ENCODE measurements at regions not wholly inside any gene's neighbourhood (a gene's known extent, or its start where the extent isn't known, plus 50 kb on each side); places are given as distances from the start of the nearest gene placed in this dataset.

DNA sequence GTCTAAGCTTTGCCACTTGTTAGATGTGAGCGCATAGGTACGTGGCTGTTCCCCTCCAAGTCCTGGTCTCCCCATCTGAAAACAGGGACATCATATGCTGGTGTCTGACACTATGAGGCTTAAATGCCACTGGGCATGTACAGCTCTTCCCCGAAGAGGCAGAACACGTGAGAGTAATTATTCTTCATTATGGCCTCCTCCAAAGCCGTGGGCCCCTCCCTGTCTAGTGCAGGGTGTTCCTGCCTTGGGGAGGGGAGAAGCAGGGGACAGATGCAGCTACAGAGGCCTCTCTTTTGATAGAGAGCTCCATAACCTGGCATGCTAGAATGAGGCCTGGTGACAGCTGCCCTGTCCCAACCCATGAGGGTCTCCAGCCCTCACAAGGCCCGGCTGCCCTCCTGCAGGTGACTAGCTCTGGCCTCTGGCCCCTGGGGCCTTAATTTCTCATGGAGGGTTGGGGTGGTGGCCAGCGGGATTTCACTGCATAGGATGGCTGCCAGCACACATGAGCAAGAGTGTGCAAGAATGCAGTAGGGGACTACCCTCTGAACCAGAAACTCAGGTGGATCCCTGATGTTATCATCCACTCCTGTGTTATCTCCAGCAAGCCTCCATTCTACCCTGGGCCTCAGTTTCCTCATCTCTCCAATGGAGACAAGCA, 334.6 kb downstream of the MN1 start:
- Mint-ChIP-seq H3K9me3 (no peaks in the 10 kb centered on the region), H3K4me3 (no peak overlapping the region), H3K27ac (no peak overlapping the region), H3K27me3 (no peaks in the 10 kb centered on the region), H3K36me3 (ENCODE audit: low read depth) (no peaks in the 10 kb centered on the region), H3K4me1 (ENCODE audit: low read depth) (no peaks in the 10 kb centered on the region)
- no peak for DNase-seq

DNA sequence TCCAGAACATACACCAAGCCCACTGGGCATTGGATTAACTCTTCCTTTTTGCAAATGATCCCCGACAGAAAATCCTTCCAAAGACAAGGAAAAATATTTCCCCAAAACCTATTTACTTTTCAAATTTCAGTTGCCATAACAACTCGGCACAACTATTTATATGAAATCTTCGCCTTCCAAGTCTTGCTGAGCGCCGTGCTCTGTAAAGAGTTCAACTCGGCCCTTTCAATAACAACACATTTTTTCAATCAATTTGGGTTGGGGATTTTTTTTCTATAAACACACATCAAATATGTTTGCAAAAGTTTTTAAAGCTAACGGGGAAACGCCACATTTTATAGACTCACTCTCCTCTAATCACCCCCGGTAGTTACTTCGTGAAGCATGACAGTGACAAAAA, 333.8 kb downstream of the MN1 start:
- no peaks in the 10 kb centered on the region for H3K9me3 Mint-ChIP-seq
- no peak overlapping the region for H3K27ac Mint-ChIP-seq
- H3K4me1 Mint-ChIP-seq (ENCODE audit: low read depth): no peaks in the 10 kb centered on the region
- no peak overlapping the region for H3K4me3 Mint-ChIP-seq
- no peak for DNase-seq
- no peaks in the 10 kb centered on the region for H3K36me3 Mint-ChIP-seq (ENCODE audit: low read depth)
- H3K27me3 Mint-ChIP-seq: no peaks in the 10 kb centered on the region

DNA sequence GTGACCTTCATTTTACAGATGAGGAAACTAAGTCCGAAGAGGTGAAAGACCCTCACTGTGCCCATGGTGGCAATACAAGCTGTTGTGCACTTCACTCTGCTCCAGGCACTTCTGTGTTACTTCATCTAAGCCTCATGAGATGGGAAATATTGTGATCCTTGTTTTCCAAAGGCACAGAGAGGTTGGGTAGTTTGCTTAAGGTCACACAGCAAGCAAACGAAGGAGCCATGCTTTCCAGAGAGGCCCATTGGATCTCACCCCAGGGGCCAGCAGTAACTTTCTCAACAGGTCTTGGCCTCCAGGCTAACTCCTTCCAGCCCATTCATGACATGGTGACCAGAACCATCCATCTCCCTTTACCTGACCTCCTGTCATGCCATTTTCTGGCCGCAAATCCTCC, 332.8 kb downstream of the MN1 start:
- Mint-ChIP-seq H3K27me3 (no peaks in the 10 kb centered on the region), H3K27ac (no peak overlapping the region), H3K4me3 (no peak overlapping the region), H3K9me3 (no peaks in the 10 kb centered on the region), H3K36me3 (ENCODE audit: low read depth) (no peaks in the 10 kb centered on the region), H3K4me1 (ENCODE audit: low read depth) (no peaks in the 10 kb centered on the region)
- no peak for DNase-seq

DNA sequence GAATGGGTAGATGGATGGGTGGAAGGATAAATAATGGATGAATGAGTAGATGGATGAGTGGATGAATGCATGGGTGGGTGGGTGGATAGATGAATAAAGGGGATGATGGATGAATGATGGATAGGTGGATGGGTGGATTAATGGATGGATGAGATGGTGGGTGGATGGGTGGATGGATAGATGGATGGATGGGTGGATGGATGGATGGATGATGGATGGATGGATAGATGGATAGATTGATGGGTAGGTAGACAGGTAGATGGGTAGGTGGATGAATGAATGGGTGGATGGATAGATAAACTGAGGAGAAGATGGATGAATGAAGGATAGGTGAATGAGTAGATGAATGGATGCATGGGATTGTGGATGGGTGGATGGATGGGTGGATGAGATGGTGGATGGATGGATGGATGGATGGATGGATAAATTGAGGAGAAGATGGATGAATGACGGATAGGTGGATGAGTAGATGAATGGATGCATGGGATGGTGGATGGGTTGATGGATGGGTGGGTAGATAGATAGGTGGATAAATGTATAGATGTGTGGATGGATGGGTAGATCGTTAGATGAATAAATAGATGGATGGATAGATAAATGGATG, 331.3 kb downstream of the MN1 start:
- Mint-ChIP-seq H3K9me3 (no peaks in the 10 kb centered on the region), H3K27ac (no peak overlapping the region), H3K27me3 (no peaks in the 10 kb centered on the region), H3K36me3 (ENCODE audit: low read depth) (no peaks in the 10 kb centered on the region), H3K4me3 (no peak overlapping the region), H3K4me1 (ENCODE audit: low read depth) (no peaks in the 10 kb centered on the region)
- DNase-seq: no peak

DNA sequence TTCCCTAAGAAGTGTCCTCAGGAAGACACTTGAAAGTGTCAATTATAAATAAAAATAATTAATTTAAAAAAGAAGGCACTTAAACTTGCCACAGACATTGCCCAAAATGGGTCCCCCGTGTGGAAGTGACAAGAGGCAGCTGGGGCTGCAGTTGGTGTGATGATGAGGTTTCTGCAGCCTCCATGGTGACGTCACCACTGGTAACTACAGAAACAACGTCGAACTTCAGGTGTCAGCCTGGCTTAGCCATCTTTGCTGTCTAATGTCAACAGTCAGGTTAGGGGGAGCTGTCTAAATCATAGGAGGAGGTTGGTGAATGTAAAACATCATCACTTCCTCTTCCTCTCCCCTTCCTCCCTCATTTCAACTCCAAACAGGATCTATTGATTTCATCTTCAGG, 328.6 kb downstream of the MN1 start:
- DNase-seq: no peak
- Mint-ChIP-seq H3K9me3 (no peaks in the 10 kb centered on the region), H3K4me3 (no peak overlapping the region), H3K4me1 (ENCODE audit: low read depth) (no peaks in the 10 kb centered on the region), H3K27me3 (no peaks in the 10 kb centered on the region), H3K36me3 (ENCODE audit: low read depth) (no peaks in the 10 kb centered on the region), H3K27ac (no peak overlapping the region)

DNA sequence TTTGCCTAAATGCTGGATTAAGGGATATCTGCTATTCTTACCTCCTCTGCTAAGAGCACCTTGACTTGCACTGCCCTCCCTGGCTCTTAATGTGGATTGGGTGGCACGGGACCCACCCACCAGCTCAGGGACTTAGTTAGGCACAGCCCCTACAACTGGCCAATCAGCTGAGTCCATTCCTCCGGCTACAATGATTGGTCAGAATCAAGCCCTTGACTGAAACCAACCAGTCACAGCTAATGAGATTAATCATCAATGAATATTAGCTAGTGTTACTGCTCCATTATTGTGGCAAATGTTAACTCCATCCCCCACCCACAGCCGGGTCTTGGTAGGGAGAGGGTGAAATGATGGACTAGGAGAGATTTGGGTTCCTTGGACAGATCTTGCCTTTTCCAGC, 328.0 kb downstream of the MN1 start:
- Mint-ChIP-seq H3K27me3 (no peaks in the 10 kb centered on the region), H3K4me3 (no peak overlapping the region), H3K4me1 (ENCODE audit: low read depth) (no peaks in the 10 kb centered on the region), H3K9me3 (no peaks in the 10 kb centered on the region), H3K36me3 (ENCODE audit: low read depth) (no peaks in the 10 kb centered on the region), H3K27ac (no peak overlapping the region)
- DNase-seq: no peak

DNA sequence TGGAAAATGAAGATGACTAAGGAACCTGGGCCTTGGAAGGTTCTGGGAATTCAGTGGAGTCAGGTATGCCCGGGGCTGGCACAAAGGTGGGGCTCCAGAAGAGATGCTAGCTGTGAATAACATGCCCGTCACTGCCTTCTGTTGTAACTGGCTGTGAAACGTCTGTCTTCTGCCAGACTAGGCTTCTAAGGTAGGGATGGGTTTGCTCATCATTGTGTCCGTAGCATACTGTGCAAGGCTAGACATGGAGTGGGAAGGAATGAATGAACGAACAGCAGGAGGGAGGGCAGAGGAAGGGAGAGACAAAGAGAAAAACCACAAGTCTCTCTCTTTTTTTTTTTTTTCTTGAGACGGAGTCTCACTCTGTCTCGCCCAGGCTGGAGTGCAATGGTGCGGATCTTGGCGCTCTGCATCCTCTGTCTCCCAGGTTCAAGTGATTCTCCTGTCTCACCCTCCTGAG, 327.4 kb downstream of the MN1 start:
- H3K9me3 Mint-ChIP-seq: no peaks in the 10 kb centered on the region
- no peaks in the 10 kb centered on the region for H3K4me1 Mint-ChIP-seq (ENCODE audit: low read depth)
- H3K36me3 Mint-ChIP-seq (ENCODE audit: low read depth): no peaks in the 10 kb centered on the region
- H3K27me3 Mint-ChIP-seq: no peaks in the 10 kb centered on the region
- DNase-seq: no peak
- H3K27ac Mint-ChIP-seq: no peak overlapping the region
- no peak overlapping the region for H3K4me3 Mint-ChIP-seq

DNA sequence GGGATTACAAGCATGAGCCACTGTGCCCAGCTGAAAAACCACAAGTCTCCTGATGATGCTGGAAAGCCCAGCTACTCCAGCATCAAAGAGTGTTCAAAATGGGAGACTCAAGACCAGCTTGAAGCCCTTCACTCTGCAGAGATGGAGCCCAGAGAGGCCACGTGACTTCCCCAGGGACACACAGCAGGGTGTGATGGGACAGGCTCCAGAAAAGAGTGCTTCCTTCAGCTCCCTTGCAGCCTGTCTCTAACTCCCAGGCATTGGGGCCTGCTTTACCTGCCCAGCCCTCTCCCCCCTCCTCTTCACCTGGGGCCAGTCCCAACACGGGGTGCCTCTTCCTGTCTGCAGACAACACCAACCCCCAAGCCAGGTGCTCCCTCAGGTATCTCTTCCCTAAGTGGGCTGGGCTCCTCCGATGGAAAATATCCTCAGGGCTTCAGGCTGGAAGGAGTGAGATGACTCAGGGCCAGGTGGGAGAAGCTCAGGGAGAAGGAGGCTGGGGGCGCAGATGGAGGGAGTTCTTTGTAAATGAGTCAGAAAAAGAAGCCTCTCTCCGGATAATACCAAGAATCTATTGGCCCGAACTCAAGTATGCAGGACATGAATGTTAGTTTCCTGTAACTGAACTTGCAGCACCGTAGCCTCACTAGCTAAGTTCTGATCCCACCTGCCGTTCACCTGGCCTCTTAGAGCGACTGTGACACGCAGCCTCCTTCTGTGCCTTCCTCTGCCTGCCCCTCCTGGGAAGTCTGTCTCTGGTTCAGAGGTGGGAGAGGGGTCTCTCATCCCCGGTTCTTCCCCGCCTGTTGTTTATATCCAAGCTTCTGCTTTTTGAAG, 326.6 kb downstream of the MN1 start:
- Mint-ChIP-seq H3K27me3 (no peaks in the 10 kb centered on the region), H3K9me3 (no peaks in the 10 kb centered on the region), H3K36me3 (ENCODE audit: low read depth) (no peaks in the 10 kb centered on the region), H3K4me3 (no peak overlapping the region), H3K4me1 (ENCODE audit: low read depth) (no peaks in the 10 kb centered on the region), H3K27ac (no peak overlapping the region)
- no peak for DNase-seq

DNA sequence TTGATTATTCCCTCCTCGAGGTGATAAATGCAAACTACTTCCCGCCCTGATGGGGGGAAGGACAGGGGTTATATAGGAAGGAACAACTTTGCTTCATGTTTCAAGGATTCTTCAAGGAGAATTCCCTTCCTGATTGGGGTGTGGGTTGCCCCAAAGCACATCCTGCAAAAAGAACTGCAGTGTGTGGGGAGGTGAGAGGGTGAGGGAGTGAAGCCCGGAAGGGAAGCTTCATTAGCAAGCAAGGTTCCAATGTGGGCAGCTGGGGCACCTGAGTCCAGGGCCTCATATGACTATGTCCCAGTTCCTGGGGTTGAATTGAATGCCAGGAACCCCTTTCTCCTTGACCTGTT, 326.0 kb downstream of the MN1 start:
- H3K9me3 Mint-ChIP-seq: no peaks in the 10 kb centered on the region
- no peak overlapping the region for H3K4me3 Mint-ChIP-seq
- no peaks in the 10 kb centered on the region for H3K36me3 Mint-ChIP-seq (ENCODE audit: low read depth)
- H3K27ac Mint-ChIP-seq: no peak overlapping the region
- H3K27me3 Mint-ChIP-seq: no peaks in the 10 kb centered on the region
- H3K4me1 Mint-ChIP-seq (ENCODE audit: low read depth): no peaks in the 10 kb centered on the region
- DNase-seq: no peak

DNA sequence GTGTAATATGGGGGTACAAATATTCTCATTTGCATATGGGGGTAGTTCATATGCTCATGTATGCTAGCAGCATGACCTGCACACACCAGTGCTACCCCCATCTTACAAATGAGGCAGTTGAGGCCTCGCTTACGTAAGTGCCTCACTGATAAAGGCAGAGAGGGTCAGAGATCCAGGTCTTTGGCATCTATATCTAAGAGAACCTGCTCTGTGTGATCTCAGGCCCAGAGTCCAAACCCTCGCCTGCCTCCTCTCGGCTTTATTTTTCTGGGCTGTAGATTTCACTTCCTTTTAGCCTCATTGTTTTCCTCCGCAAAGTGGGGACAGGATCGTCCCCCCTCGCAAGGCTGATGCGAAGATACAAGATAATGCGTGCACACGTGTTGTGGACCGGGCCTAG, 325.2 kb downstream of the MN1 start:
- no peaks in the 10 kb centered on the region for H3K4me1 Mint-ChIP-seq (ENCODE audit: low read depth)
- no peak overlapping the region for H3K4me3 Mint-ChIP-seq
- H3K36me3 Mint-ChIP-seq (ENCODE audit: low read depth): no peaks in the 10 kb centered on the region
- H3K27me3 Mint-ChIP-seq: no peaks in the 10 kb centered on the region
- DNase-seq: no peak
- H3K27ac Mint-ChIP-seq: no peak overlapping the region
- H3K9me3 Mint-ChIP-seq: no peaks in the 10 kb centered on the region

DNA sequence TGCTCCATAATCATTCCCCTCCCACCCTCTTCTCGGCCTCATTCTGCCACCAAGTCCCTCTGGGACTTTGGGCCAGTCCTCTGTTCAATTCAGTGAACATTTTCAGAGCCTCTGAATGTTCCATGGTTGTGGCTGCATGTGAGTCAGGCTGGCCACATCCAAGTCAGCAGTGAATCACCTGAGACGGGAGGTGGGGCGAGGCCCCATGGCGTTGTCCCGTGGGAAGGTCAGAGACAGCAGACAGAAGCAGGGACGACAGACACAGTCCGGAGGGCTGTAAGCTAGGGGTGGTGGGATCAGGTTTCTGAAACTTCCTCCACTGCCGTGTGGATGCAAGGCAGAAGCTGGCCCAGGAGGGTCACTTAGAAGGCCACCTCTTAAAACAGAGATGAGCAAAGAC, 324.8 kb downstream of the MN1 start:
- no peak for DNase-seq
- Mint-ChIP-seq H3K27me3 (no peaks in the 10 kb centered on the region), H3K4me3 (no peak overlapping the region), H3K4me1 (ENCODE audit: low read depth) (no peaks in the 10 kb centered on the region), H3K27ac (no peak overlapping the region), H3K36me3 (ENCODE audit: low read depth) (no peaks in the 10 kb centered on the region), H3K9me3 (no peaks in the 10 kb centered on the region)

DNA sequence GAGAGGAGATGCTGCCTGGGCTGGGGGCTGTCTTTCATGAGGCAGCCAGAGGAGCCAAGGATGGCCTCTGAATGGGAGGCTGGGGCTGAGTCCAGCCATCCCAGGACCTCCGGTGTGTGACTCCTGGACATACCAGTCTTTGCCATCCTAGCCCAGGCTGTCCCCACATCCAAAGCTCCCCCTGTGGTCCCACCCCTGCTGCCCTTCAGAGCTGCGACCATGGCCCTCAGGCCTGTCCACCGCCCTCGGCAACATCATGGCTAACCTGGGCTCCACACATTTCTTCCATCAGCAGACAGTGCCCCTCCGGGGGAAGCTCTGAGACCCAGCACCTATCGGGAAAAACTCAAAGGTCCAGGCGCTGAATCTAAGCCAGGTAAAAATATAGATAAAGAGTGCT, 324.4 kb downstream of the MN1 start:
- Mint-ChIP-seq H3K27ac (no peak overlapping the region), H3K36me3 (ENCODE audit: low read depth) (no peaks in the 10 kb centered on the region), H3K27me3 (no peaks in the 10 kb centered on the region), H3K4me3 (no peak overlapping the region), H3K9me3 (no peaks in the 10 kb centered on the region), H3K4me1 (ENCODE audit: low read depth) (no peaks in the 10 kb centered on the region)
- no peak for DNase-seq

DNA sequence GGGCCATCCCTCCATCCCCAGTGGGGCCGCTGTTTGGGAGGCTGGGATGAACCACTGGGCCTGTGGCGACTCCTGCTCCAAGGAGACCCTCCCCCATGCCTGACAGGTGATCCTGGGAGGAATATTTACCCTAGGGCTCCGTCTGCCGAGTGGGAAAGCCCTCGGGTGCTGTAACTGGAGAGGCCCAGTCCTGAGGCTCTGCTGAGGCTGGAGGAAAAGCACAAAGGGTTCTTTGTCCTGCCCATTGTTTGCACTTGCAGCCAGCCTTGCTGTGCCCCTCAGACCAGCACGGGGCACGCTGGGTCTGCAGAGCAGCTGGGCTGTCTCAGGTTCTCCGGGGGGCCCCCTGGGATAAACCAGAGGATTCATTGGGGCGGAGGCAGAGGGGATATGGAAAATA, 321.1 kb downstream of the MN1 start:
- H3K4me3 Mint-ChIP-seq: no peak overlapping the region

DNA sequence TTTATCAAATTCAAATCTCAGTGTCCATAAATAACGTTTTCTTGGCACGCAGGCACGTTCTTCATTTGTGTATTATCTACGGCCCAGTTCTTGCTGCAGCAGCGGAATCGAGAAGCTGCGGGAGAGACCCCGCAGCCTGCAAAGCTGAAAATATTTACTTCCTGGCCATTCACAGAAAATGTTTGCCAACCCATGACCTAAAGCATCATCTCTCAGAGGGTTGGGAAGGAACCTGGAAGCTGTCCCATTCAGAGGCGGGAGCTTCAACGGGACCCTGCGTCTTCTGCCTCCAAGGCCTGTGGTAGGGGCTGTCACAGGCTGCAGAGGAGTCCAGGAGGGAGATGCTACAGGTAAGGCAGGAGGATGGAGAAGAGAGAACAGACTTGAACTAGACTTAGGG, 319.2 kb downstream of the MN1 start:
- no peak overlapping the region for H3K27ac Mint-ChIP-seq
- H3K27me3 Mint-ChIP-seq: peaks cover 14% of the 10 kb centered on the region
- no peaks in the 10 kb centered on the region for H3K9me3 Mint-ChIP-seq
- H3K4me3 Mint-ChIP-seq: no peak overlapping the region
- H3K4me1 Mint-ChIP-seq (ENCODE audit: low read depth): no peaks in the 10 kb centered on the region
- DNase-seq: no peak
- no peaks in the 10 kb centered on the region for H3K36me3 Mint-ChIP-seq (ENCODE audit: low read depth)

More for the DNA sequence above, 321.1 kb downstream of the MN1 start:
- Mint-ChIP-seq H3K27ac (no peak overlapping the region), H3K4me1 (ENCODE audit: low read depth) (no peaks in the 10 kb centered on the region), H3K27me3 (peaks cover 5% of the 10 kb centered on the region), H3K36me3 (ENCODE audit: low read depth) (no peaks in the 10 kb centered on the region), H3K9me3 (no peaks in the 10 kb centered on the region)
- DNase-seq: no peak

DNA sequence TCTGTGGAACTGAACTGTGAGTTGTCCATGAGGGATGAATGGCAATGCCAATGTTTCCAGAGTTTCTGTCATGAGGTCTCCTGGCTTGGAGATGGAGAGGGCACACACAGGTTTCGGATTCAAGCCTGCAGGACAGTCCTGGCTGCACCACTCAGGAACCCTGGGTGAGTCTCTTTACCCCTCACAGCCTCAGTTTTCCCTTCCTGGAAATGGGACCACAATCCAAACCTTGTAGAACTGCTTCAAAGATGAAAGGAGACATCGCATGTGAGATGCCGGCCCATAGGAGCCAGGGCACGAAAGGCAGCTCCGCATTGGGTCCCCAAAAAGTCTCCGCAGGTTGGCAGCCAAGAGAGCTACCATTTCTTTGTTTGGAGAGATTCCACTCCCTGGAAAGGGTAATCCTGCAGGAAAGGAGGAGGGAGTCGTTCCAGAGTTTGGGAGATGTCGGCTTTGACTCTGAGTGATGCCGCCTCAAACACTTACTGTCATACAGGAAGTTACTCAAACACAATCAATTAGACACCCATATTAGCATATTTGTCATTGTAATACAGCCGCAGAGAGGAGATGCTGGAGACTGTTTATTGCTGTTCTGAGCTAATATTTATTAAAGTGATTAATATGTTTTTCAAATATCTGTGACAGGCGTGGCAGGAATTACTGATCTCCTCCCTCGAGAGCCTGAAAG, 318.3 kb downstream of the MN1 start:
- no peak overlapping the region for H3K27ac Mint-ChIP-seq
- no peak overlapping the region for H3K4me3 Mint-ChIP-seq
- H3K9me3 Mint-ChIP-seq: no peaks in the 10 kb centered on the region

More for the DNA sequence above, 318.3 kb downstream of the MN1 start:
- H3K36me3 Mint-ChIP-seq (ENCODE audit: low read depth): no peaks in the 10 kb centered on the region
- H3K4me1 Mint-ChIP-seq (ENCODE audit: low read depth): no peaks in the 10 kb centered on the region
- peaks cover 16% of the 10 kb centered on the region for H3K27me3 Mint-ChIP-seq
- DNase-seq: no peak
